Occipital lobe (tissue), 1 donor: ENCODE measurements at regions not wholly inside any gene's neighbourhood (a gene's known extent, or its start where the extent isn't known, plus 50 kb on each side); places are given as distances from the start of the nearest gene placed in this dataset.
"Not testable (repeated sequence)": the region's sequence is repeated elsewhere in the genome, so short reads cannot be mapped to it uniquely, and the experiment has no call there.

Experiments used
- DNase-seq: peaks from one replicate; lab custom pipeline; 2025; lab: John Stamatoyannopoulos, UW

DNA sequence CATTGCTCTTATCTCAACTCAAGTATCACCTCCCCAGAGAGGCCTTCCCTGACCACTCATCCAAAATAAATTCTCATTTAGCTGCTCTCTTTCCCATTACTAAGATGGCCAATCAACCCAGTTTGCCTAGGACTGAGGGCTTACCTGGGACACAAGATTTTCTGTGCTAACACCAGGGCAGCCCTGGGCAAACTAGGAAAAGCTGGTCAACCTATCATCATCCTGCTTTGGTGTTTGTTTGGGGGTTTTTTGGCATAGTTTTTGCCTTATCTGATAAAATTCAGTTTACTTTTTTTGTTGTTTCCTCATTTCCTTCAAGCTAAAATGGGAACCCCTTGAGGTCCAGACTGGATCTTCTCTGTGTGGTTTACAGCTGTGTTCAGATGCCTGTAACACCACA lies 131.4 kb upstream of the NR2F2 start:
- no peak for DNase-seq

DNA sequence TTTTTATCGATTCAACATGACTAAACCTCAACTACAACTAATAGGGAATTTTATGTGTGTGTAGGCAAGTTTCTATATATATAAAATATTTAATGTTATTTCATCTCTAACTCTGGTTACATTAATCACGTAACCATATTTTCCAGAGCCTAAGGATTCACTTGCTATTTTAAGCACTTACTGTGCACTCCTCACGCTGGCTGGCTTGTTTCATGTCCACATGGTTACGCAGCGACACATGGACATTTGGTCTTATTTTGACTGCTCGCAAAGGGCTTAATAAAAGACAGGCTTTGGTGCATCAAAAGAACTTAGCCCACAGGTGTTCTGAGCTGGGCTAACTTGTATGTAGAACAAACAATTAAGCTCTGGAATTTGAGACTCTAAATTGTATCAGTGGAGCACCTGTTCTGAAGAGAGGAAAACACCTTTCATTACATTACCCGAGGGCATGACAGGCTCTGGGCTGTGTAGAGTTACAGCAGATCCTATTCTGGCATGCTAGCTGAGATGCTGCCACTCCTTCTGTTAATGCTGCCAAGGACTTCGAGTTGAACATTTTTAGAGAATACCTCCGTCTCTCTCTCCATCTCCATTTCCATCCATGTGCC lies 130.0 kb upstream of the NR2F2 start:
- no peak for DNase-seq

DNA sequence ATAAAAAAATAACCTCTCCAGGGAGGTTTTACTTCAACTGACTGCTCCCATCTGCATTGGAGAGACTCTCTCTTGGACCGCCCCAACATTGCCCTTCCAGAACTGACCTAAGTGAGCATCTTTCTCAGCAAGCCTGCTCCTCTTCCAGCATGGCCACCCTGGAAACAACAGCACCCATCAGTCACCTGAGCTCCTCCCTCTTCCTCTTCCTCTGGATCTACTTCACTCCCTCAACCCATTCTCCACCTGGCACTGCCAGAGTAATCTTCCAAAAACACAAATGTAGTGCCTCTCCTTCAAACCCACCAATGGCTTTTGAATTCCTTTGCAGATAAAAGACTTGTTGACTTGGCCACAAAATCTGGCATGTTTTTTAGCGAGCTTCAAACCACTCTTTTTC lies 128.8 kb upstream of the NR2F2 start:
- DNase-seq: no peak

DNA sequence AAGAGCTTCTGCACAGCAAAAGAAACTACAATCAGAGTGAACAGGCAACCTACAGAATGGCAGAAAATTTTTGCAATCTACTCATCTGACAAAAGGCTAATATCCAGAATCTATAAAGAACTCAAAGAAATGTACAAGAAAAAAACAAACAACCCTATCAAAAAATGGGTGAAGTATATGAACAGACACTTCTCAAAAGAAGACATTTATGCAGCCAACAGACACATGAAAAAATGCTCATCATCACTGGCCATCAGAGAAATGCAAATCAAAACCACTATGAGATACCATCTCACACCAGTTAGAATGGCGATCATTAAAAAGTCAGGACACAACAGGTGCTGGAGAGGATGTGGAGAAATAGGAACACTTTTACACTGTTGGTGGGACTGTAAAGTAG lies 124.9 kb upstream of the NR2F2 start:
- not testable (repeated sequence) for DNase-seq

DNA sequence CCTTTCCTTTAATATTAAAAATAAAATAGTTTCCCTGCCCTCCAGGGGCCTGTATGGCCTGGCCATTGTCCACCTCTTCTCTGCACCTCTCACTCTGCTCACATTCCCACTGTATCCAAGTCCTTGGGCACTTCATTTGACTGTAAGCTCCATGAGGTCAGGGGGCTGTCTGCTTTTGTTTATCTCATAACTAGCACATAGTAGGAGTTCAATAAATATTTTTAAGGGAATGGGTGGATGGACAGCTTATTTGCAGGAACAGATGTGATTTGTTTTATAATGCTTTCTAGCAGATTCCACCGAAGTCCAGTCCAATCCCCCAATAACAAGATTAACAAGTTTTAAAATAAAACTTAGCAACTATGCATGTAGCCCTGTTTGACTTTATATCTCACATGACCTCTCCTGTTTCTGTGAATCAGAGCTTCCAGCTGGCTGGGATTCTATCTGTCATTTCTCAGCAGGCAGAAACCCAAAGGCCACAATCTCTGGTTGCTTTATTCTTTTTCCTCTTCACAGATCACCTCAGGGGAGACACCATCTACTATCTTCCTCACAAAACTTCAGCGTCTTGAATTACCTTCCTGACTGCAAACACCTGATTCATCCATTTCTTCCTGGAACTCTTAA lies 123.0 kb upstream of the NR2F2 start:
- DNase-seq: no peak

DNA sequence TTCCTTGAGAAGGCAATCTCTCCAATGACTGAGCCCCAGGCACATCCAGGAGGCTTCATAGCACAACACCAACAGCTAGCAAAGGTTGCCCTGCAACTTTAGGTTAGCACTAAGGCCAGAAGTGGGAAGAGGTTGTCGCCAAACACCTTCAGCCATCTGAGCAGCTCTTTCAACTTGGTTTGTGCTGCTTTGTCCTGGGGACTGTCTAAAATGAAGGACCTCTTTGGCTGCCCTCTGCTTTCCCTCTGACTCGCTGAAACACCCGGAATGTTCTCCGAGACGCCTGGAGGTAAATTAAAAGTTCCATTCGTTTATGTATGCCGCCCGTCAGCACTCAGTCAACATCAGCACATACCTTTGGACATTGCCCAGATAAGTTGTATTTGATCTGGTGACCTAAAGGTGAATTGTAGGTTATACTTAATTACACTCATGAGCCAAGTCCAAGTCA lies 121.2 kb upstream of the NR2F2 start:
- no peak for DNase-seq

DNA sequence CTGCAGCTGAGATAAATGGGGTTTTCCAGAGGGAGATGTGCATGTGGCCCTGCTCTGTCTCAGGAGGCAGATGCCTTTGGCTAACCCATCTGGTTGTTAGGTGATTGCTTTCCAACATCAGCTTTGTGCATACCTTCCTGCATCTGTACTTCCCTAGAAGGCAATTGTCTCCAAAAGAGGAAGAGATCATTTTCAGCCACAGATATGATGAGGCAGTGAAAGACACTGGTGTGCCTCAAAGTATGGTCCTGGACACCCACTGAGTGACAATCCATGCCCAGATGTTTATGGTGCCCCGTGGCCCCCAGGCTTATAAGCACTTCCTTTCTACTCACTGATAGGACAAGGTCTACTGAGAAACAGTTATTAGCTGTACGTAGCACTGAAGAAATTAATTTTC lies 117.5 kb upstream of the NR2F2 start:
- DNase-seq: no peak

DNA sequence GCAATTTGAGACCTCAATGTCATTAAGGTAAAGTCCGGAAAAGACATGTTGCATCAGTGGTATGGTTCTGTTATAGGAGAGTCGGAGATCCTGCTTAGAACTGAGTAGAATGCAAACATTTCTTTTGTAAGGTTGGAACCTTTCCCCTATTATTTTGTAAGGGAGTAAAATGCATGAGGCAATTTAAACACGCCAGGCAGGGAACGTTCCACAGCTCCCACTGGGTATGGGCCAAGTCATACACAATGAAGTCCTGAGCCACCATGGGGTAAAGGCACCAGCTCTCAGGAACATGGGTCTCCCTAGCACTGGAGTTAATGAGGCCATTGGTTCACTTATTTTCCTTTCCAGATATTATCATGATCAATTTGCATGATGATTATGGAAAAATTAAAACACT lies 116.6 kb upstream of the NR2F2 start:
- DNase-seq: no peak

DNA sequence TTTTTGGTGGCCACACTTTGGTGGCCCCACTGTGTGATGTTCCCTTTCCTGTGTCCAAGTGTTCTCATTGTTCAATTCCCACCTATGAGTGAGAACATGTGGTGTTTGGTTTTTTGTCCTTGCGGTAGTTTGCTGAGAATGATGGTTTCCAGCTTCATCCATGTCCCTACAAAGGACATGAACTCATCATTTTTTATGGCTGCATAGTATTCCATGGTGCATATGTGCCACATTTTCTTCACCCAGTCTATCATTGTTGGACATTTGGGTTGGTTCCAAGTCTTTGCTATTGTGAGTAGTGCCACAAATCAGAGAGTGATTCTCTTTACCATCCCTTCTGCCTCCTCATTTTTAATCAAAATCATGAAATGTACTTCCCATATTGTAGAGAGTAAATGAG lies 114.0 kb upstream of the NR2F2 start:
- not testable (repeated sequence) for DNase-seq

DNA sequence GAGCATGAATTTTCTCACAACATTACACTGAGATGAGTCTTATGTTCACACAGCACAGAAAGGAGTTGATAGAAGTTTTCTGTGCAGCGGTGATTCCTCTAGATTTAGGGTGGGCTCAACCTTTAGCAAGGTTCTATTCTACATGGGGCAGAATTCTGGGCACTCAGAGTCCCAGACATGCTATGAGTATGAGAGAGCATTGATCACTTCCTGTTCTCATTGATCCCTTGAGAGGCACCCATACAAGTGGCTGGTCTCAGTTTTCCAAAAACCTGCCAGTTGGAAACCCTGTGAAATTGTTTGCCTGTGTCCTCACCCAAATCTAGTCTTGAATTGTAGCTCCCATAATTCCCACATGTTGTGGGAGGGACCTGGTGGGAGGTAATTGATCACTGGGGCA lies 112.5 kb upstream of the NR2F2 start:
- no peak for DNase-seq

DNA sequence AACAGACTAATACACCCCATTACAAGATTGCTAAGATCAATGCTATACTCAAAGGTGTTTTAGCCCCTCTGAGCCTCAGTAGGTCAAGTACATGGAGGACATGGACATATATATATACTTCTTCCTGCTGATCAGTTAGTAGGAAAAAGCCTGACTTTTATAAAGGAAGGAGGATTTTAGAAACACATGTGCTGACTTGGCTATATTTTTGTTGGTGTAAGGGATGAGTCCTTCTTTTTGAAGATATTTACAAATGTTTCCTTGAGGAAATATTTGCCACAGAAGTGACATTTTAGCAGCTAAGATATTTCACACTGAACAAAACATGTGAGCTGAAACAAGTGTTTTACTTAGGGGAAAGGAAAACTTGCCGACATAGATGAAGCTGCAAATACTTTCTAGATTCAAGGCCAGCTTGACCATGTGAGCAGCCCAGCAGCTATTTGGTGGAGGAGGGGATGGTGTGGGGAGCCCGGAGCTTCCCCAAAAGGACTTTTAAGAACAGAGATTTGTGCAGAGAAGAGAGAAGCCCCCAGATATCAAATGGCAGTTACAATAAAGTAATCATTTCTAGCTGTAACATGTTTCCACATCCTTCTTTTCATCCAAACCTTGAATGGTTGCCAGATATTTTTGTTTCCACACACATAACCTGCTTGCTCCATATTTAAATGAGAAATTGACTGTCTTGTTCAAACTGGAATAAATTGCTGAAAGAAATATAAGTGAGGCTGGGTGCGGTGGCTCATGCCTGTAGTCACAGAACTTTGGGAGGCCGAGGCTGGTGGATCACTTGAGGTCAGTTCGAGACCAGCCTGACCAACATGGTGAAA lies 111.7 kb upstream of the NR2F2 start:
- DNase-seq: no peak

DNA sequence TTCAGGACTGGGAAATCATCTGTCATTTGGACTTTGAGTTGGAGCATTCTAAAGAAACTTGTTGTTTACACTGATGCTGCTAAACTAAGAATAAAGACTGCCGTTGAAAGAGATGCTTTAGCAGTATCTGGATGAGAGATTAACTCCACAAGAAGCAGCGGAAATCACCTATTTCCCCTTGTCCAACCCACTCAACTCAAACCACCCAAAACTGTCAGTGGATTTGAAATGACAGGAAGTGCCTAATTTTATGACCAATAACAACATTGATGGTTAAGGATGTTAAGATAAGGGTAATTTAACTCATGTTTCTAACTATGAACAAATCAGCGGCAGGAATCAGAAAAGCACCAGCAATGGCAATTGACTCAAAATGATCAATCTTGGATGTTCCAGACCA lies 110.8 kb upstream of the NR2F2 start:
- no peak for DNase-seq

DNA sequence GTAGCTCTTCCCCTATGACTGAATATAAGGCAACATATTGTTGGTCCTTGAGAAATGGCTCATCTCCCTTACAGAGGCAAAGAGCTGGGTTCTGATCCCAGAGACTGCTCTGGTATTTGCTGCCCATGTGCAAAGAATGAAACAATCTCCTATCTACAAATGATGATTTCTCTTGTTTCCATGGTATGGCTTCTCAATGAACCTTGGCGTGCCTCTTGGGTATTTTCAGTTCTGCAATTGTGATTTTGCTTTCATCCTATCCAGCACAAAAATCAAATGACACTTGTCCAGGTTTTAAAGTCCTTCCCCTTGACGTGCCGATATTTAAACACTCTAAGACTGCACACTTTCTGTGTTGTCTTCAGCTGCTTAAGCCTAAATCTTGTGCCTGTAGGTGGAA lies 109.8 kb upstream of the NR2F2 start:
- no peak for DNase-seq

DNA sequence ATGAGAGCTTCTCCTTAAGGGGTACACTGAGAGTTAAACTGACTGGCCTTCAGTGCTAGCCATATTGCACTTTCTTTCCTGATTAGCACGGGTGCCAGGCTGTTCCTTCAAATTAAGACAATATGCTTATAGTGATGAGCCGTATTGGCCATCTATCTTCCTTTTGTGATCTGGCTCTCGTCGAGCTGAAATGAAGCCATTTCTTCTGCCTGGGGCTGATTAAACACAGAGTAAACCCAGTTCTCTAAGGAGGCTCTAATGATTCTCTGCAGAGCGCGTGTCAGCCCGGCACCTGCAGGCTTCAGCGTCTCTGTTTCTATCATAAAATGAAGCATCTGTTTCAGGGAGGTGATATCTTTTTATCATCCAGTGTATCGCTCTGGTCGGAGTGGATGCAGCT lies 107.5 kb upstream of the NR2F2 start:
- DNase-seq: no peak

DNA sequence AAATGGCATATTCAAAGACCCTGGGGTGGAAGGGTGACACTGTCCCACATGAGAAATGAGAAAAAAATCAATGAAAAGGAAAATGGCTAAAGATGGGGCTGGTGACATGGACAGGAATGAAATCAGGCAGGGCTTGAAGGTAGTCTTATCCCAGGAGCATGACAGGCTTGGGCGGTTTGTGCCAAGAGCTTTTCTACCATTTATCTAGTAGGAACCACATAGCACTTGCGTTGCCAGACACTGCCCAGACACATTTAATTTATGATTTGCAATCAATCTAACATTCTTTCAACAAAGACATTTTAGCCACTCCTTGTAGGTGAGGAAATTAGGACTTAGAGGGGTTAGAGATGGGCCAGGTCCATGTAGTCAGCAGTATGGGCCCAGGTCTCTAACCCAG lies 106.6 kb upstream of the NR2F2 start:
- DNase-seq: no peak

DNA sequence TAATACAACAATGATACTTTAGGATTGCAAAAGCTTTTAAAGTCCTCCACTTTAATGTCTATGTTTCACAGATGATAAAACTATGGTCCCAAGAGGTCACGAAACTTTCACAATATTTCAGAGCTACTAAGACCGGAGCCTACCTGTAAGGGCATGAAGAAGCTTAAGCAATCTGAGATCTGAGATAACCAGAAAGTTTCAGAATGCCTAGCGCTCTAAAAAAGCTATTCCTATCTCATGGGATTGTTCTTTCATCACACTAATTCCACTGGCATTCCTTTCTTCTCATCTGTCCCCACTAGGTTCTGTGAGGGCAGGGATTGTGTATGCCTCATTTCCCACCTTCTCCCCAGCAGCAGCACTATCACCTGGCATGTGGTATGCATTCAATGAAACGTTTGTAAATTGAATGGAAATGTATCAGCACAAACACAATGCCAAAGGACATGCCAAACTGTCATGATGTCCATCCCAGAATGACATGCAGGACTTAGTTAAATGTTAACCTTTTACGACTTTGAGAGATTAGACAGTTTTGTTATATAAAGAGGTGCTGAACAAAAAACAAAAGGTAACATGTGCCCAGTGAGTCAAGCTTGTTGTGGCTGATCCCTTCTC lies 104.7 kb upstream of the NR2F2 start:
- DNase-seq: no peak

DNA sequence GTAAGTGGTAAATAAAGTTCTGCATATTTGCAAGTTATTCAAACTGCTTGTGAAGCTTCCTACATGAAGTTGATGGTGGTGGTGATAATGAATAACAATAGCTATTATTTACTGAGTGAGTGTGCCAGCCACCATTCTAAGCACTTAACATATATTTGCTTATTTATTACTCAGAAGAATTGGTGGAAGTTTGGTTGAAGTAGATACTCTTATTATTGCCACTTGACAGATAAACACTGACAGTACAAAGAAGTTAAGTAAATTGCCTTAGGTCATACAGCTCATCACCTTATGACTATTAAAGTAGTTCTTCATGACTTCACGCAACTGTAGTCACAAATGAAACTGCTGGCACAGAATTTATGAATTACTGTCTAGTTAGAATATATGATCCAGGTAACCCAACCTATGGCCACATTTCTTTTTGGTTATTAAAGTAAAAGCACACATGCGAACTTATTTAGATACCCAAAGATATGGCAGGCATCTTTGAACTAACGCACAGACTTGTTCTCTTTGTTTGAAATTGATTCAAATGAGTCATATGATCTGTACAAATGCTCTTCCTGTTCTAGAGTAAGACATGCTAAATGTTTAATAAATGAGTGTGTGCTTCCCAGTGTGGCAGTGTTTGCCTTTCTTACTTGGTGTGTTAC lies 99.8 kb upstream of the NR2F2 start:
- no peak for DNase-seq

DNA sequence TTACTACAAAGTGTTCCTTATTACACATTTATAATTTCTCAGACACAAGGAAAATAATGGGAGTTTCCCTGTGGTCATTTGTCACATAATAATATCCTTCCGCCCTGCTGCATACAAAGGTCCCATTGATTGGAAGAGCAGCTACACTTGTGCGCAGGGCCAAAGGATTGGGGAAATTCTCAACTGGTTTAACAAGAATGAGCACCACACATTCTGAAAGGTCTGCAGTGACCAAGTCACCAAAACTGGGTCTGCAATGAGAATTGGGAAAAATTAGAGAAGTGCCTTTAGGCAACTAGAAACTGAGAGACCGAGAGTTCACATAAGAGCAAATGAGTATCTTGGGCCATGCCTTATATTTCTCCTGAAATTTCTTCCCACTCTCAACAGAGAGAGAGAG lies 98.2 kb upstream of the NR2F2 start:
- DNase-seq: no peak

DNA sequence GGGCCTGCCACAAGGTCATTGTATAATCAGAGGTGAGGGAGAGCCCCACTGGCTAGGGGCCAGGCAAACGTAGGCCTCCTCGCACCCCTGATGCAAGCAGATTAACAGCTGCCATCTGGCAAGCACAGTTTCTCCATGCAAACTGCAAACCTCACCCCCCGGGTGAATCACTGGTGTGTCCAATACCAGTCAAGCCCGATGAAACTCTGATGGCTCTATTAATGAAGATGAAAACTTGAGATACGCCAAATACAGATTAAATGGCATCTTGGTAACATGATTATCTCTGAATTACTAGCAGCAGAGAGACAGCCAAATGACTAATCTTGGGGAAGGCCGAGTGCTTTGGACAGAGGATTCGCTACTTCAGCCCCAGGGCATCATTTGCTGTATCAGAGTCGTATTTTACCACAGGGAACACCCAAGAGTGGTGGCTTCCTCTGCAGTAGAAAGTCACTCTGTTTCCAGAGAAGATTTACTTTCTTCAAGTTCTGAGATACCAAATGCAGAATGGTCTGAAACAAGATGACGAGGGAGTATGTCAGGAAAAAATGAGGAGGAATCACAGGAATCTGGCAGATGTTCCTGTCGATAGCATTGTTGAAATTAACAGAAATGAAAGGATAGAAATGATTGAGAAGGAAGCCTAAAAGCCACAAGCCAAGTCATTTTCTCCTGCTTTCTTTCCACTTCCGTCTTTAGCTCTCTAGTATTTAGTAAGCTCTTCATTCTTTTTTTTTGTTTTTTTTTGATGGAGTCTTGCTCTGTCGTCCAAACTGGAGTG lies 96.2 kb upstream of the NR2F2 start:
- no peak for DNase-seq

DNA sequence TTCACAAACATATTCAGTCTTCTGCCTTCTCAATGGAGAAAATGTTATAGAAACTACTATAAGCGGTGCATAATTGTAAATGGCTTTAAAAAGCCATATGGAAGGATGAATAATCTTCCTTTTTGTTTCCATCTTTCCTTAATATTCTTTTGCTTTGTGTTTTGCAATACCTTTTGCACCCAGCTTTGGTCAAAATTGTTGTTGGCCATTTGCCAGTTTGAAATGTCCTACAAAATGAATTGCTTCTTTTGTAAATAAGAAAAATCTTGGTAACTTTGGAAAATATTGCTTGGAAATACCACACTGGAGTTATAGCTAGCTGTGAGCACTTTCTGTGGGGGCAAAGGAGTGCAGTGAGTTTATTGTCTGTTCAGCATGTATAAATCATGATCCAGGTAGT lies 93.5 kb upstream of the NR2F2 start:
- no peak for DNase-seq

DNA sequence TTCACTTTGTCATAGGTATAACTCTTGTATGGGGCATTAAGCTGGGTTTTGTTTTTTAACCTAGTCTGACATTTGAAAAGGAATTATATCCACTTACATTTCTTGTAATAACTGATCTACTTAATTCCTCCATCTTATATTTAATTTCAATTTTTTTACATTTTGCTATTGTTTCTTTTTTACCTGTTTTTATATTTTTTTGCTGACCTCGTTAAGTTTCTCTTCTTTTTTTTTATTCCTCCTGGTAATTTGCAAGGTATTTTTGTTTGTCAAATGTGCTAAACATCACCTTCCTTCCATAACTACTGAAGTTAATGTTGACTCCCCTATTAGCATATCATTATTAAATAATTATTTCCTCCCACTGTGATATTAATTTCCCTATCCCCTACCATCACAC lies 87.7 kb upstream of the NR2F2 start:
- no peak for DNase-seq
